ENCODE measurements at regions not wholly inside any gene's neighbourhood (a gene's known extent, or its start where the extent isn't known, plus 50 kb on each side); places are given as distances from the start of the nearest gene placed in this dataset.

- Histone ChIP-seq H2BK15ac (ENCODE audit: low read length) (no peak overlapping the region), H2BK120ac (ENCODE audit: low read depth, low read length) (no peak overlapping the region), H3K4me1 (ENCODE audit: control insufficient read depth in 2 of 2, insufficient read depth in 1 of 2, low read depth in 1 of 2, low read length in 2 of 2) (peaks cover 12 to 15% of the 10 kb centered on the region in 2 donors), H2AFZ (ENCODE audit: low read length) (no peak overlapping the region), H3K9ac (ENCODE audit: low read depth, low read length, poor library complexity) (no peak overlapping the region), H3K79me1 (ENCODE audit: low read depth, low read length) (no peaks in the 10 kb centered on the region), H3K14ac (ENCODE audit: low read length) (no peak overlapping the region), H3K4me3 (ENCODE audit: low read length in 2 of 2) (no peak overlapping the region), H3K4me2 (ENCODE audit: insufficient read depth, low read length, poor library complexity, severe bottlenecking) (no peak overlapping the region), H2AK5ac (ENCODE audit: low read depth, low read length) (no peak overlapping the region), H3K36me3 (replicated peaks in 1 of 2; ENCODE audit: control insufficient read depth in 2 of 2, insufficient read depth in 2 of 2, low read length in 2 of 2) (no peaks in the 10 kb centered on the region), H3K27ac (replicated peaks; ENCODE audit: low read length) (no peak overlapping the region), H3K4ac (ENCODE audit: low read length) (no peak overlapping the region), H4K91ac (ENCODE audit: low read depth, low read length, poor library complexity) (no peak overlapping the region), H4K8ac (ENCODE audit: low read depth, low read length) (no peak overlapping the region), H3K18ac (ENCODE audit: low read length) (no peak overlapping the region), H3K9me3 (replicated peaks in 1 of 2; ENCODE audit: control insufficient read depth in 2 of 2, insufficient read depth in 1 of 2, low read depth in 1 of 2, low read length in 2 of 2) (no peaks in the 10 kb centered on the region), H2BK12ac (ENCODE audit: low read length) (no peak overlapping the region), H2BK5ac (ENCODE audit: low read length) (no peak overlapping the region), H3K27me3 (ENCODE audit: control insufficient read depth in 3 of 3, insufficient read depth in 3 of 3, low read depth in 1 of 3, low read length in 3 of 3) (peaks cover 0 to 16% (median 0%) of the 10 kb centered on the region in 3 experiments), H3K23ac (ENCODE audit: low read depth, low read length, poor library complexity) (no peak overlapping the region)
- WGBS, 2 donors (ENCODE audit: extremely low coverage in 2 of 2, insufficient read length in 2 of 2, insufficient replicate concordance in 1 of 2) = no CpG with 5 or more reads among the region's 4 CpGs
- DNase-seq (ENCODE audit: low spot score) = no peak
Observed at GRCh38 chr5:141778683-141779082, 96.7 kb upstream of the ARAP3 start.

- Histone ChIP-seq H2BK120ac (ENCODE audit: low read depth, low read length) (no peak overlapping the region), H3K27me3 (ENCODE audit: control insufficient read depth in 3 of 3, insufficient read depth in 3 of 3, low read depth in 1 of 3, low read length in 3 of 3) (peaks cover 0 to 16% (median 0%) of the 10 kb centered on the region in 3 experiments), H3K23ac (ENCODE audit: low read depth, low read length, poor library complexity) (no peak overlapping the region), H2BK15ac (ENCODE audit: low read length) (no peak overlapping the region), H3K14ac (ENCODE audit: low read length) (no peak overlapping the region), H4K91ac (ENCODE audit: low read depth, low read length, poor library complexity) (no peak overlapping the region), H3K4me2 (ENCODE audit: insufficient read depth, low read length, poor library complexity, severe bottlenecking) (no peak overlapping the region), H3K9ac (ENCODE audit: low read depth, low read length, poor library complexity) (no peak overlapping the region), H2AK5ac (ENCODE audit: low read depth, low read length) (no peak overlapping the region), H2AFZ (ENCODE audit: low read length) (no peak overlapping the region), H3K4me3 (ENCODE audit: low read length in 2 of 2) (no peak overlapping the region), H4K8ac (ENCODE audit: low read depth, low read length) (no peak overlapping the region), H3K36me3 (replicated peaks in 1 of 2; ENCODE audit: control insufficient read depth in 2 of 2, insufficient read depth in 2 of 2, low read length in 2 of 2) (no peaks in the 10 kb centered on the region), H3K4ac (ENCODE audit: low read length) (no peak overlapping the region), H3K9me3 (replicated peaks in 1 of 2; ENCODE audit: control insufficient read depth in 2 of 2, insufficient read depth in 1 of 2, low read depth in 1 of 2, low read length in 2 of 2) (no peaks in the 10 kb centered on the region), H3K79me1 (ENCODE audit: low read depth, low read length) (no peaks in the 10 kb centered on the region), H3K27ac (replicated peaks; ENCODE audit: low read length) (no peak overlapping the region), H3K4me1 (ENCODE audit: control insufficient read depth in 2 of 2, insufficient read depth in 1 of 2, low read depth in 1 of 2, low read length in 2 of 2) (peaks cover 7 to 11% of the 10 kb centered on the region in 2 donors), H2BK5ac (ENCODE audit: low read length) (no peak overlapping the region), H2BK12ac (ENCODE audit: low read length) (no peak overlapping the region), H3K18ac (ENCODE audit: low read length) (peak overlapping the region; percentile 4)
- no CpG with 5 or more reads among the region's 11 CpGs for WGBS, 2 donors (ENCODE audit: extremely low coverage in 2 of 2, insufficient read length in 2 of 2, insufficient replicate concordance in 1 of 2)
- DNase-seq (ENCODE audit: low spot score) = no peak
Observed at GRCh38 chr5:141778206-141778605, 96.2 kb upstream of the ARAP3 start.

- H2BK12ac ChIP-seq (ENCODE audit: low read length) = no peak overlapping the region
- peaks cover 0 to 19% (median 0%) of the 10 kb centered on the region in 3 experiments for H3K27me3 ChIP-seq (ENCODE audit: control insufficient read depth in 3 of 3, insufficient read depth in 3 of 3, low read depth in 1 of 3, low read length in 3 of 3)
- H3K14ac ChIP-seq (ENCODE audit: low read length) = no peak overlapping the region
- no peak overlapping the region for H2BK15ac ChIP-seq (ENCODE audit: low read length)
- no peak overlapping the region for H3K4ac ChIP-seq (ENCODE audit: low read length)
- no peak overlapping the region for H2AFZ ChIP-seq (ENCODE audit: low read length)
- H3K36me3 ChIP-seq (replicated peaks in 1 of 2; ENCODE audit: control insufficient read depth in 2 of 2, insufficient read depth in 2 of 2, low read length in 2 of 2) = no peaks in the 10 kb centered on the region
- H3K9me3 ChIP-seq (replicated peaks in 1 of 2; ENCODE audit: control insufficient read depth in 2 of 2, insufficient read depth in 1 of 2, low read depth in 1 of 2, low read length in 2 of 2) = no peaks in the 10 kb centered on the region
- no peak overlapping the region for H3K18ac ChIP-seq (ENCODE audit: low read length)
- H3K79me1 ChIP-seq (ENCODE audit: low read depth, low read length) = no peaks in the 10 kb centered on the region
- no peak overlapping the region for H3K4me2 ChIP-seq (ENCODE audit: insufficient read depth, low read length, poor library complexity, severe bottlenecking)
- no peak overlapping the region for H4K91ac ChIP-seq (ENCODE audit: low read depth, low read length, poor library complexity)
- no peak overlapping the region for H2AK5ac ChIP-seq (ENCODE audit: low read depth, low read length)
- H3K9ac ChIP-seq (ENCODE audit: low read depth, low read length, poor library complexity) = no peak overlapping the region
- no CpG with 5 or more reads among the region's 2 CpGs for WGBS, 2 donors (ENCODE audit: extremely low coverage in 2 of 2, insufficient read length in 2 of 2, insufficient replicate concordance in 1 of 2)
- no peak for DNase-seq (ENCODE audit: low spot score)
- H3K4me3 ChIP-seq (ENCODE audit: low read length in 2 of 2) = no peak overlapping the region
- H2BK120ac ChIP-seq (ENCODE audit: low read depth, low read length) = no peak overlapping the region
- no peak overlapping the region for H2BK5ac ChIP-seq (ENCODE audit: low read length)
- no peak overlapping the region for H4K8ac ChIP-seq (ENCODE audit: low read depth, low read length)
- H3K27ac ChIP-seq (replicated peaks; ENCODE audit: low read length) = no peak overlapping the region
- H3K4me1 ChIP-seq (ENCODE audit: control insufficient read depth in 2 of 2, insufficient read depth in 1 of 2, low read depth in 1 of 2, low read length in 2 of 2) = peaks cover 6 to 10% of the 10 kb centered on the region in 2 donors
- H3K23ac ChIP-seq (ENCODE audit: low read depth, low read length, poor library complexity) = no peak overlapping the region
Observed at GRCh38 chr5:141777711-141778110, 95.7 kb upstream of the ARAP3 start.

- peaks cover 6 to 10% of the 10 kb centered on the region in 2 donors for H3K4me1 ChIP-seq (ENCODE audit: control insufficient read depth in 2 of 2, insufficient read depth in 1 of 2, low read depth in 1 of 2, low read length in 2 of 2)
- no peak overlapping the region for H3K23ac ChIP-seq (ENCODE audit: low read depth, low read length, poor library complexity)
- WGBS, 2 donors (ENCODE audit: extremely low coverage in 2 of 2, insufficient read length in 2 of 2, insufficient replicate concordance in 1 of 2) = no CpG with 5 or more reads among the region's 3 CpGs
- H2BK5ac ChIP-seq (ENCODE audit: low read length) = no peak overlapping the region
- H3K4me2 ChIP-seq (ENCODE audit: insufficient read depth, low read length, poor library complexity, severe bottlenecking) = no peak overlapping the region
- no peak overlapping the region for H3K4me3 ChIP-seq (ENCODE audit: low read length in 2 of 2)
- H2BK12ac ChIP-seq (ENCODE audit: low read length) = no peak overlapping the region
- no peak overlapping the region for H3K14ac ChIP-seq (ENCODE audit: low read length)
- H3K18ac ChIP-seq (ENCODE audit: low read length) = no peak overlapping the region
- H3K27me3 ChIP-seq (ENCODE audit: control insufficient read depth in 3 of 3, insufficient read depth in 3 of 3, low read depth in 1 of 3, low read length in 3 of 3) = peaks cover 0 to 19% (median 0%) of the 10 kb centered on the region in 3 experiments
- no peak overlapping the region for H4K8ac ChIP-seq (ENCODE audit: low read depth, low read length)
- no peak overlapping the region for H3K27ac ChIP-seq (replicated peaks; ENCODE audit: low read length)
- no peak overlapping the region for H2AFZ ChIP-seq (ENCODE audit: low read length)
- no peak overlapping the region for H2BK15ac ChIP-seq (ENCODE audit: low read length)
- no peaks in the 10 kb centered on the region for H3K36me3 ChIP-seq (replicated peaks in 1 of 2; ENCODE audit: control insufficient read depth in 2 of 2, insufficient read depth in 2 of 2, low read length in 2 of 2)
- no peak overlapping the region for H4K91ac ChIP-seq (ENCODE audit: low read depth, low read length, poor library complexity)
- no peak overlapping the region for H2AK5ac ChIP-seq (ENCODE audit: low read depth, low read length)
- no peaks in the 10 kb centered on the region for H3K9me3 ChIP-seq (replicated peaks in 1 of 2; ENCODE audit: control insufficient read depth in 2 of 2, insufficient read depth in 1 of 2, low read depth in 1 of 2, low read length in 2 of 2)
- no peaks in the 10 kb centered on the region for H3K79me1 ChIP-seq (ENCODE audit: low read depth, low read length)
- DNase-seq (ENCODE audit: low spot score) = no peak
- H3K9ac ChIP-seq (ENCODE audit: low read depth, low read length, poor library complexity) = no peak overlapping the region
- H3K4ac ChIP-seq (ENCODE audit: low read length) = no peak overlapping the region
- no peak overlapping the region for H2BK120ac ChIP-seq (ENCODE audit: low read depth, low read length)
Observed at GRCh38 chr5:141777130-141777529, 95.1 kb upstream of the ARAP3 start.
